Duodenal mucosa (tissue), 2 donors: ENCODE measurements at regions not wholly inside any gene's neighbourhood (a gene's known extent, or its start where the extent isn't known, plus 50 kb on each side); places are given as distances from the start of the nearest gene placed in this dataset.
"Not testable (repeated sequence)": the region's sequence is repeated elsewhere in the genome, so short reads cannot be mapped to it uniquely, and the experiment has no call there.

Experiments used
- H3K27ac ChIP-seq: one replicate; pipeline ENCODE4 v1.7.0; 2013; ENCODE audit warnings: low read depth, low read length
- H3K27me3 ChIP-seq, 2 donors: one replicate each; pipeline ENCODE4 v1.7.0; 2013; ENCODE audit warnings: low read length in 2 of 2, control low read depth in 1 of 2; ENCODE audit not compliant: insufficient read depth in 2 of 2, control insufficient read depth in 1 of 2
- H3K36me3 ChIP-seq, 2 donors: one replicate each; pipeline ENCODE4 v1.7.0; 2013; ENCODE audit warnings: low read length in 2 of 2, control low read depth in 1 of 2; ENCODE audit not compliant: insufficient read depth in 2 of 2, control insufficient read depth in 1 of 2
- H3K4me1 ChIP-seq, 2 donors: one replicate each; pipeline ENCODE4 v1.7.0; 2013; ENCODE audit warnings: low read length in 2 of 2, control low read depth in 1 of 2; ENCODE audit not compliant: insufficient read depth in 2 of 2, control insufficient read depth in 1 of 2
- H3K4me3 ChIP-seq, 2 donors: one replicate each; pipeline ENCODE4 v1.7.0; 2013; ENCODE audit warnings: low read length in 2 of 2, low read depth in 1 of 2
- H3K9ac ChIP-seq, 2 donors: one replicate each; pipeline ENCODE4 v1.7.0; 2013; ENCODE audit warnings: low read length in 2 of 2, low read depth in 1 of 2
- H3K9me3 ChIP-seq, 2 donors: one replicate each; pipeline ENCODE4 v1.7.0; 2013; ENCODE audit warnings: low read length in 2 of 2, control low read depth in 1 of 2; ENCODE audit not compliant: control insufficient read depth in 1 of 2

GRCh38 chr20:52429029-52429428 lies 237.4 kb upstream of the ZFP64 start:
- Histone ChIP-seq H3K9ac (no peak overlapping the region), H3K4me3 (no peak overlapping the region), H3K4me1 (no peaks in the 10 kb centered on the region), H3K27me3 (no peaks in the 10 kb centered on the region), H3K9me3 (peaks cover 0 to 4% of the 10 kb centered on the region in 2 donors), H3K36me3 (no peaks in the 10 kb centered on the region), H3K27ac (no peak overlapping the region)

- Histone ChIP-seq H3K4me3 (no peak overlapping the region), H3K36me3 (no peaks in the 10 kb centered on the region), H3K9me3 (peaks cover 0 to 4% of the 10 kb centered on the region in 2 donors), H3K27ac (no peak overlapping the region), H3K9ac (no peak overlapping the region), H3K4me1 (no peaks in the 10 kb centered on the region), H3K27me3 (no peaks in the 10 kb centered on the region)
These were observed 236.4 kb upstream of the ZFP64 start for GRCh38 chr20:52427960-52428359.

GRCh38 chr20:52426856-52427255 lies 235.3 kb upstream of the ZFP64 start:
- Histone ChIP-seq H3K4me3 (no peak overlapping the region), H3K4me1 (no peaks in the 10 kb centered on the region), H3K9me3 (peaks cover 0 to 4% of the 10 kb centered on the region in 2 donors), H3K27ac (no peak overlapping the region), H3K9ac (no peak overlapping the region), H3K36me3 (no peaks in the 10 kb centered on the region), H3K27me3 (no peaks in the 10 kb centered on the region)

- Histone ChIP-seq H3K9me3 (peaks cover 0 to 4% of the 10 kb centered on the region in 2 donors), H3K4me3 (no peak overlapping the region), H3K27ac (no peak overlapping the region), H3K27me3 (no peaks in the 10 kb centered on the region), H3K9ac (no peak overlapping the region), H3K4me1 (no peaks in the 10 kb centered on the region), H3K36me3 (no peaks in the 10 kb centered on the region)
These were observed 234.1 kb upstream of the ZFP64 start for GRCh38 chr20:52425701-52426100.

GRCh38 chr20:52425253-52425652 lies 233.7 kb upstream of the ZFP64 start:
- H3K36me3 ChIP-seq, result no peaks in the 10 kb centered on the region
- H3K27ac ChIP-seq, result no peak overlapping the region

GRCh38 chr20:52424357-52424942 lies 232.9 kb upstream of the ZFP64 start:
- H3K9ac ChIP-seq, H3K36me3 ChIP-seq, H3K27me3 ChIP-seq, H3K4me3 ChIP-seq, H3K9me3 ChIP-seq, H3K27ac ChIP-seq, H3K4me1 ChIP-seq: not testable (repeated sequence)

More at GRCh38 chr20:52425253-52425652, 233.7 kb upstream of the ZFP64 start:
- Histone ChIP-seq H3K27me3 (no peaks in the 10 kb centered on the region), H3K9me3 (peaks cover 0 to 4% of the 10 kb centered on the region in 2 donors), H3K4me3 (no peak overlapping the region), H3K9ac (no peak overlapping the region), H3K4me1 (no peaks in the 10 kb centered on the region)

- not testable (repeated sequence) for H3K27me3 ChIP-seq, H3K36me3 ChIP-seq, H3K27ac ChIP-seq, H3K9ac ChIP-seq, H3K4me3 ChIP-seq, H3K4me1 ChIP-seq
- H3K9me3 ChIP-seq, result peaks cover 4 to 12% of the 10 kb centered on the region in 2 donors
These were observed 232.1 kb upstream of the ZFP64 start for GRCh38 chr20:52423536-52424140.

- Histone ChIP-seq H3K36me3 (no peaks in the 10 kb centered on the region), H3K27ac (no peak overlapping the region), H3K4me1 (no peaks in the 10 kb centered on the region), H3K9ac (no peak overlapping the region), H3K9me3 (peaks cover 4 to 12% of the 10 kb centered on the region in 2 donors), H3K27me3 (no peaks in the 10 kb centered on the region), H3K4me3 (no peak overlapping the region)
These were observed 231.2 kb upstream of the ZFP64 start for GRCh38 chr20:52422574-52423336.

- Histone ChIP-seq H3K4me1 (no peaks in the 10 kb centered on the region), H3K36me3 (no peaks in the 10 kb centered on the region), H3K27me3 (no peaks in the 10 kb centered on the region), H3K9ac (no peak overlapping the region), H3K9me3 (peaks cover 4 to 12% of the 10 kb centered on the region in 2 donors), H3K4me3 (no peak overlapping the region), H3K27ac (no peak overlapping the region)
These were observed 229.2 kb upstream of the ZFP64 start for GRCh38 chr20:52420805-52421204.

- Histone ChIP-seq H3K36me3 (no peaks in the 10 kb centered on the region), H3K4me1 (no peaks in the 10 kb centered on the region), H3K27ac (no peak overlapping the region), H3K4me3 (no peak overlapping the region), H3K27me3 (no peaks in the 10 kb centered on the region), H3K9me3 (peaks cover 4 to 12% of the 10 kb centered on the region in 2 donors), H3K9ac (no peak overlapping the region)
These were observed 227.6 kb upstream of the ZFP64 start for GRCh38 chr20:52419205-52419604.
